Lower leg skin (tissue), 4 donors: ENCODE measurements at regions not wholly inside any gene's neighbourhood (a gene's known extent, or its start where the extent isn't known, plus 50 kb on each side); places are given as distances from the start of the nearest gene placed in this dataset.

Experiments
- DNase-seq, 2 donors: peaks; one replicate each; pipeline ENCODE4 v3.0.0-alpha.2; 2019; ENCODE audit warnings: low spot score in 2 of 2
- H3K4me3 ChIP-seq: fragments of 200-600 bp; sonication (generic); 2 replicates; pipeline ENCODE4 v1.5.1; 2017; ENCODE audit warnings: mild to moderate bottlenecking, low read depth; ENCODE audit not compliant: poor library complexity, severe bottlenecking
- POLR2A ChIP-seq, 2 donors: fragments of 450-650 bp; IDR thresholded peaks; one replicate each; pipeline ENCODE4 v1.6.1; 2016 to 2017; ENCODE audit warnings: antibody characterized with exemption in 2 of 2, mild to moderate bottlenecking in 1 of 2, moderate library complexity in 1 of 2
- WGBS, 2 donors: methylation state at CpG; one replicate each; pipeline ENCODE4 v1.1.5; 2018; 5-methylcytosine and 5-hydroxymethylcytosine counted together
- intact Hi-C: fragments of 100-400 bp; cut with DNase I; formaldehyde crosslinking; loops from one replicate; pipeline ENCODE4 v1.15.0; 2023; ENCODE audit warnings: low total_unique reads
- TF ChIP-seq, protein P1 (sequence below), 3 donors: fragments of 450-650 bp; IDR thresholded peaks; one replicate each; pipeline ENCODE4 v1.5.1; 2016; ENCODE audit warnings: antibody characterized with exemption in 3 of 3, mild to moderate bottlenecking in 3 of 3, moderate library complexity in 2 of 3

- no peak for DNase-seq
- 69 to 72% methylated on average over 2 of the region's 2 CpGs for WGBS, 2 donors
- TF ChIP-seq POLR2A (IDR thresholded peaks at IDR 0.05), result no peak
- TF ChIP-seq, protein P1, sequence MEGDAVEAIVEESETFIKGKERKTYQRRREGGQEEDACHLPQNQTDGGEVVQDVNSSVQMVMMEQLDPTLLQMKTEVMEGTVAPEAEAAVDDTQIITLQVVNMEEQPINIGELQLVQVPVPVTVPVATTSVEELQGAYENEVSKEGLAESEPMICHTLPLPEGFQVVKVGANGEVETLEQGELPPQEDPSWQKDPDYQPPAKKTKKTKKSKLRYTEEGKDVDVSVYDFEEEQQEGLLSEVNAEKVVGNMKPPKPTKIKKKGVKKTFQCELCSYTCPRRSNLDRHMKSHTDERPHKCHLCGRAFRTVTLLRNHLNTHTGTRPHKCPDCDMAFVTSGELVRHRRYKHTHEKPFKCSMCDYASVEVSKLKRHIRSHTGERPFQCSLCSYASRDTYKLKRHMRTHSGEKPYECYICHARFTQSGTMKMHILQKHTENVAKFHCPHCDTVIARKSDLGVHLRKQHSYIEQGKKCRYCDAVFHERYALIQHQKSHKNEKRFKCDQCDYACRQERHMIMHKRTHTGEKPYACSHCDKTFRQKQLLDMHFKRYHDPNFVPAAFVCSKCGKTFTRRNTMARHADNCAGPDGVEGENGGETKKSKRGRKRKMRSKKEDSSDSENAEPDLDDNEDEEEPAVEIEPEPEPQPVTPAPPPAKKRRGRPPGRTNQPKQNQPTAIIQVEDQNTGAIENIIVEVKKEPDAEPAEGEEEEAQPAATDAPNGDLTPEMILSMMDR (IDR thresholded peaks at IDR 0.05), result no peak
- H3K4me3 ChIP-seq, result no peak overlapping the region
- intact Hi-C loops, result no loop called here
Measured at GRCh38 chr2:226496273-226496550, 303.4 kb downstream of the IRS1 start.

DNA sequence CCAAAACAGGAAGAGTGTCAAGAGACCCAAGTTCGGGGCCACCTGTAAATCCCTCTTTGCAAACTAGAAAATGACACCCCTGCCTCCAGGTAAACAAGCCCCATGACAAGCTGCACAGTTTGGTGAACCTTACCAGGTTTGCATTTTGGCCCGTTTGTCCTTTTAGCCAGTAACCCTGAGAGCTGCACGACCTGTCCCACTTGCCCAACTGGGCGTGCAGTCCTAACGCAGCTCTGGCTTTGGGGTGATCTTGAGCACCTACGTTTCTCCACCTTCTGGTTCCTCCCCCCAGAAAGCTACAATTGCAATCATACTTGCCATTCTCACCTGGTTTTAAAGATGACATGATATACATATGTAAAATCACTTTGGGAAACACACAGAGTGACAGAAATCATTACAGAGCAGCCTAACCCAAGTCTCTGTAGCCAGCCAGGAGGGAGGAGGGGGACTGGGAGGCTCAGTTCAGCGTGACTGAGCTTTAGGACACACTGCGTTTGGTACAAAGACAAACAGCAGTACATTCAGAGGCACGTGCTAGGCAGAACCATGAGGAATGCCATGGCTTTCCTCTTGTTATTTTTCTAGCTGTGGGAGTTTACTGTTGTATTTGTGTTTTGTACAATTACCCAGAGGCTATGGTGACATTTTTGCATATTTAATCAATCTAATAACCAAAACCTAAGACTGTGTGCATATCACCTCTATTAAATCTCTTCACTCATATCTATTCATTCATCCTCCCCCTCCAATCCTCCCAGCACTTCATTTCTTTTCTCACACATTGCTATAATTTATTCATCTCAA, 304.0 kb downstream of the IRS1 start:
- 57 to 74% methylated on average over 9 of the region's 9 CpGs for WGBS, 2 donors
- intact Hi-C loops, result no loop called here
- no peak overlapping the region for H3K4me3 ChIP-seq
- no peak for TF ChIP-seq POLR2A (IDR thresholded peaks at IDR 0.05)
- TF ChIP-seq, protein P1 (IDR thresholded peaks at IDR 0.05), result no peak
- DNase-seq, result no peak

DNA sequence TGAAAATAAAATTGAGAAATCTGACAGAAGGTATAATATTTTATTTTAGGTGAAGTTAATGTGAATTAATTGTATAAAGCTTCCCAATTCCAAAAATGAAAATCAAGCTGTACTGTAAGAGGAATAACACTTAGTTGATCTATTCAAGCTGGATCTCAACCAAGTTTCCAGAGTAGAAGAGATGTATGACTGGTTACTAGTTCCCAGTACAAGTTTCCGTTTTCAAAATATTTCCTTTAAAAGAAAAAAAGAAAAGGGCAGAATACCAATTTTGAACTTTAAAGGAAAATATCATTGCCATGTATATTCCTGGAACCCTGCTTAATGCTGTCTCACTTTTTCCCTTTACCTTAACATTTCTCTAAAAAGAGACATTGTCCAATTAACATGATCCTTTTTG, 308.5 kb downstream of the IRS1 start:
- H3K4me3 ChIP-seq, result no peak overlapping the region
- 43% methylated on average over 1 of the region's 1 CpG for WGBS, 2 donors
- intact Hi-C loops, result no loop called here
- no peak for DNase-seq
- TF ChIP-seq, protein P1 (IDR thresholded peaks at IDR 0.05), result no peak
- no peak for TF ChIP-seq POLR2A (IDR thresholded peaks at IDR 0.05)

GRCh38 chr2:226489775-226490541, 309.7 kb downstream of the IRS1 start:
- WGBS, 2 donors, result 74 to 79% methylated on average over 10 of the region's 10 CpGs
- no peak for DNase-seq
- no peak overlapping the region for H3K4me3 ChIP-seq
- intact Hi-C loops, result no loop called here
- TF ChIP-seq, protein P1 (IDR thresholded peaks at IDR 0.05), result no peak
- TF ChIP-seq POLR2A (IDR thresholded peaks at IDR 0.05), result no peak

GRCh38 chr2:226488034-226488433, 311.6 kb downstream of the IRS1 start:
- TF ChIP-seq, protein P1 (IDR thresholded peaks at IDR 0.05), result no peak
- no peak for TF ChIP-seq POLR2A (IDR thresholded peaks at IDR 0.05)
- no peak overlapping the region for H3K4me3 ChIP-seq
- no peak for DNase-seq
- intact Hi-C loops, result no loop called here
